ENCODE measurements at regions not wholly inside any gene's neighbourhood (a gene's known extent, or its start where the extent isn't known, plus 50 kb on each side); places are given as distances from the start of the nearest gene placed in this dataset.
A peak's percentile ranks its signal among the peaks of the same experiment; 100 is the strongest.

- Histone ChIP-seq H3K4me3 (ENCODE audit: low read depth, low read length) (no peak overlapping the region), H3K36me3 (ENCODE audit: control insufficient read depth, insufficient read depth, low read length) (no peaks in the 10 kb centered on the region), H3K27me3 (ENCODE audit: control insufficient read depth, insufficient read depth, low read length) (no peaks in the 10 kb centered on the region)
- TF ChIP-seq, protein P1, sequence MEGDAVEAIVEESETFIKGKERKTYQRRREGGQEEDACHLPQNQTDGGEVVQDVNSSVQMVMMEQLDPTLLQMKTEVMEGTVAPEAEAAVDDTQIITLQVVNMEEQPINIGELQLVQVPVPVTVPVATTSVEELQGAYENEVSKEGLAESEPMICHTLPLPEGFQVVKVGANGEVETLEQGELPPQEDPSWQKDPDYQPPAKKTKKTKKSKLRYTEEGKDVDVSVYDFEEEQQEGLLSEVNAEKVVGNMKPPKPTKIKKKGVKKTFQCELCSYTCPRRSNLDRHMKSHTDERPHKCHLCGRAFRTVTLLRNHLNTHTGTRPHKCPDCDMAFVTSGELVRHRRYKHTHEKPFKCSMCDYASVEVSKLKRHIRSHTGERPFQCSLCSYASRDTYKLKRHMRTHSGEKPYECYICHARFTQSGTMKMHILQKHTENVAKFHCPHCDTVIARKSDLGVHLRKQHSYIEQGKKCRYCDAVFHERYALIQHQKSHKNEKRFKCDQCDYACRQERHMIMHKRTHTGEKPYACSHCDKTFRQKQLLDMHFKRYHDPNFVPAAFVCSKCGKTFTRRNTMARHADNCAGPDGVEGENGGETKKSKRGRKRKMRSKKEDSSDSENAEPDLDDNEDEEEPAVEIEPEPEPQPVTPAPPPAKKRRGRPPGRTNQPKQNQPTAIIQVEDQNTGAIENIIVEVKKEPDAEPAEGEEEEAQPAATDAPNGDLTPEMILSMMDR (IDR thresholded peaks at IDR 0.05; ENCODE audit: insufficient read depth, low read length, severe bottlenecking), result no peak
- DNase-seq (ENCODE audit: low read depth) (no peak), FAIRE-seq (no peak)
These were observed 854.0 kb downstream of the LRFN5 start for GRCh38 chr14:42460673-42461072.

DNA sequence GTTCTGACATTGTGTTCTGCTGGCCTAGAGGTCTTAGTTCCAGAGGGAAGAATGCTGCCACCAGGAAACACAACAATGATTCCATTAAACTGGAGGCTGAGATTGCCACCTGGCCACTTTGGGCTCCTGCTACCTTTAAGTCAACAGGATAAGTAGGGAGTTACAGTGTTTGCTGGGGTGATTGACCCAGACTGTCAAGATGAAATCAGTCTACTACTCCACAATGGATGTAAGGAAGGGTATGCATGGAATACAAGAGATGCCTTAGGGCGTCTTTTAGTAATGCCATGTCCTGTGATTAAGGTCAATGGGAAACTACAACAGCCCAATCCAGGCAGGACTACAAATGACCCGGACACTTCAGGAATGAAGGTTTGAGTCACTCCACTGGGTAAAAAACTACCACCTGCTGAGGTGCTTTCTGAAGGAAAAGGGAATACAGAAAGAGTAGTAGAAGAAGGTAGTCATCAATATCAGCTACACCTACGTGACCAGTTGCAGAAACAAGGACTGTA, 852.6 kb downstream of the LRFN5 start:
- FAIRE-seq, result no peak

GRCh38 chr14:42441615-42442014, 834.9 kb downstream of the LRFN5 start:
- H3K27me3 ChIP-seq (ENCODE audit: control insufficient read depth, insufficient read depth, low read length), result no peaks in the 10 kb centered on the region
- FAIRE-seq (no peak), DNase-seq (ENCODE audit: low read depth) (no peak)
- no peaks in the 10 kb centered on the region for H3K36me3 ChIP-seq (ENCODE audit: control insufficient read depth, insufficient read depth, low read length)
- TF ChIP-seq, protein P1 (IDR thresholded peaks at IDR 0.05; ENCODE audit: insufficient read depth, low read length, severe bottlenecking), result no peak
- H3K4me3 ChIP-seq (ENCODE audit: low read depth, low read length), result no peak overlapping the region

More for the DNA sequence above, 852.6 kb downstream of the LRFN5 start:
- Histone ChIP-seq H3K36me3 (ENCODE audit: control insufficient read depth, insufficient read depth, low read length) (no peaks in the 10 kb centered on the region), H3K4me3 (ENCODE audit: low read depth, low read length) (no peak overlapping the region), H3K27me3 (ENCODE audit: control insufficient read depth, insufficient read depth, low read length) (no peaks in the 10 kb centered on the region)
- DNase-seq (ENCODE audit: low read depth), result no peak
- TF ChIP-seq, protein P1 (IDR thresholded peaks at IDR 0.05; ENCODE audit: insufficient read depth, low read length, severe bottlenecking), result no peak

GRCh38 chr14:42437809-42438208, 831.1 kb downstream of the LRFN5 start:
- TF ChIP-seq, protein P1 (IDR thresholded peaks at IDR 0.05; ENCODE audit: insufficient read depth, low read length, severe bottlenecking), result no peak
- no peaks in the 10 kb centered on the region for H3K36me3 ChIP-seq (ENCODE audit: control insufficient read depth, insufficient read depth, low read length)

GRCh38 chr14:42429401-42429800, 822.7 kb downstream of the LRFN5 start:
- peak; percentile 16 for DNase-seq (ENCODE audit: low read depth)
- TF ChIP-seq, protein P1 (IDR thresholded peaks at IDR 0.05; ENCODE audit: insufficient read depth, low read length, severe bottlenecking), result no peak
- no peaks in the 10 kb centered on the region for H3K27me3 ChIP-seq (ENCODE audit: control insufficient read depth, insufficient read depth, low read length)
- no peaks in the 10 kb centered on the region for H3K36me3 ChIP-seq (ENCODE audit: control insufficient read depth, insufficient read depth, low read length)
- no peak overlapping the region for H3K4me3 ChIP-seq (ENCODE audit: low read depth, low read length)
- FAIRE-seq, result no peak

More at GRCh38 chr14:42437809-42438208, 831.1 kb downstream of the LRFN5 start:
- Histone ChIP-seq H3K27me3 (ENCODE audit: control insufficient read depth, insufficient read depth, low read length) (no peaks in the 10 kb centered on the region), H3K4me3 (ENCODE audit: low read depth, low read length) (no peak overlapping the region)
- DNase-seq (ENCODE audit: low read depth) (no peak), FAIRE-seq (no peak)

DNA sequence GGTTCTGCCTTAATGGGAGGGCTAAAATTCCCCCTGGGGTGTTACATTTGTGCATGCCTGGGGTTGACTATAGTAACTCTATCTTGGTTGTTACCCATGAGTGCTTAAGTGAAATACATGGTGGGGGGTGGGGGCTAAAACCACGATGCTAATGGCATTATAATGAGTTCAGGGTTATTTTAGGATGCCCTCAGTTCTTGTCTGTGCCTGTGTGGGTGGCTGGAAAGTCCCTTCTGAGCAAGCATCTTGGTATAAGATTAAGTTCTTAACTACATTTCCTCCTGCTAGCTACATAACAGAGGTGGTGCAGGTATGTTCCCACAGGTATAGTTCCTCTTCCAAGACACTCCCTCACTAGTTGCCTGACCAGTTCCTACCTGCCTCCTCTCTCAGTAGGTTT, 822.3 kb downstream of the LRFN5 start:
- Histone ChIP-seq H3K36me3 (ENCODE audit: control insufficient read depth, insufficient read depth, low read length) (no peaks in the 10 kb centered on the region), H3K27me3 (ENCODE audit: control insufficient read depth, insufficient read depth, low read length) (no peaks in the 10 kb centered on the region), H3K4me3 (ENCODE audit: low read depth, low read length) (no peak overlapping the region)
- TF ChIP-seq, protein P1 (IDR thresholded peaks at IDR 0.05; ENCODE audit: insufficient read depth, low read length, severe bottlenecking), result no peak
- FAIRE-seq, result no peak
- peak; percentile 35 for DNase-seq (ENCODE audit: low read depth)
